ENCODE measurements at regions not wholly inside any gene's neighbourhood (a gene's known extent, or its start where the extent isn't known, plus 50 kb on each side); places are given as distances from the start of the nearest gene placed in this dataset.
"Not testable (repeated sequence)": the region's sequence is repeated elsewhere in the genome, so short reads cannot be mapped to it uniquely, and the experiment has no call there.

DNA sequence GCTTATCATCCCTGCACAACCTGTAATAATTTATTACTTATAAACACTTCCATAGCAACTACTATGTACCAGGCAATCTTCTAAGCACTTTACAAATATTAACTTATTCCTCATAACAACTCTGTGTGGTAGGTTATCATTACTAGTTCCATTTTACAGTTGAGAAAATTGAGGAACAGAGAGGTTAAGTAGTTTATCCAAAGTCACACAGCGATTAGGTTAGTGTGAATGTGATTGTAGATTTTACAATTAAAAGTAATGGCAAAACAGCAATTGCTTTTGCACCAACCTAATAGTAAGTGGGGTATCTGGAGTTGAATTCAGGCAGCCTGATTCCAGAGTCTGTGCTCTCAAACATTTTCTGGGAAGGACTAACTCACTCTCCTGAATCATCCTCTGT is 348.9 kb downstream of the NKX6-1 start:
- intact Hi-C loops (cut with DNase I) = no loop called here
- Histone ChIP-seq H3K27me3 (ENCODE audit: control insufficient read depth in 1 of 2, insufficient read depth in 2 of 2, low read length in 1 of 2) (no peaks in the 10 kb centered on the region), H3K9me3 (ENCODE audit: control insufficient read depth, low read length) (no peaks in the 10 kb centered on the region), H3K27ac (ENCODE audit: low read depth in 1 of 2, low read length in 2 of 2) (no peak overlapping the region), H3K4me3 (ENCODE audit: low read length in 2 of 2) (no peak overlapping the region), H3K4me1 (ENCODE audit: control insufficient read depth in 1 of 2, insufficient read depth in 2 of 2, low read length in 2 of 2) (no peaks in the 10 kb centered on the region), H3K36me3 (ENCODE audit: control insufficient read depth in 1 of 2, insufficient read depth in 2 of 2, low read length in 1 of 2) (no peaks in the 10 kb centered on the region)
- DNase-seq (no peak), ATAC-seq (ENCODE audit: low FRiP score) (no peak)
- WGBS, 2 donors = 95 to 98% methylated on average over 1 of the region's 1 CpG

GRCh38 chr4:84147831-84148230 is 351.3 kb downstream of the NKX6-1 start:
- Histone ChIP-seq H3K27ac (ENCODE audit: low read depth in 1 of 2, low read length in 2 of 2) (no peak overlapping the region), H3K4me1 (ENCODE audit: control insufficient read depth in 1 of 2, insufficient read depth in 2 of 2, low read length in 2 of 2) (no peaks in the 10 kb centered on the region), H3K27me3 (ENCODE audit: control insufficient read depth in 1 of 2, insufficient read depth in 2 of 2, low read length in 1 of 2) (no peaks in the 10 kb centered on the region), H3K4me3 (ENCODE audit: low read length in 2 of 2) (no peak overlapping the region), H3K36me3 (ENCODE audit: control insufficient read depth in 1 of 2, insufficient read depth in 2 of 2, low read length in 1 of 2) (no peaks in the 10 kb centered on the region), H3K9me3 (ENCODE audit: control insufficient read depth, low read length) (no peaks in the 10 kb centered on the region)
- ATAC-seq (ENCODE audit: low FRiP score) (no peak), DNase-seq (no peak)
- WGBS, 2 donors = 43 to 53% methylated on average over 3 of the region's 3 CpGs
- intact Hi-C loops (cut with DNase I) = no loop called here

- ATAC-seq (ENCODE audit: low FRiP score) = no peak
- Histone ChIP-seq H3K4me3 (ENCODE audit: low read length in 2 of 2) (no peak overlapping the region), H3K27me3 (ENCODE audit: control insufficient read depth in 1 of 2, insufficient read depth in 2 of 2, low read length in 1 of 2) (no peaks in the 10 kb centered on the region), H3K27ac (ENCODE audit: low read depth in 1 of 2, low read length in 2 of 2) (no peak overlapping the region), H3K9me3 (ENCODE audit: control insufficient read depth, low read length) (no peaks in the 10 kb centered on the region), H3K36me3 (ENCODE audit: control insufficient read depth in 1 of 2, insufficient read depth in 2 of 2, low read length in 1 of 2) (no peaks in the 10 kb centered on the region), H3K4me1 (ENCODE audit: control insufficient read depth in 1 of 2, insufficient read depth in 2 of 2, low read length in 2 of 2) (no peaks in the 10 kb centered on the region)
- 23 to 27% methylated on average over 3 of the region's 3 CpGs for WGBS, 2 donors
- intact Hi-C loops (cut with DNase I) = no loop called here
- DNase-seq = no peak
These were observed 352.7 kb downstream of the NKX6-1 start for GRCh38 chr4:84146300-84146959.

DNA sequence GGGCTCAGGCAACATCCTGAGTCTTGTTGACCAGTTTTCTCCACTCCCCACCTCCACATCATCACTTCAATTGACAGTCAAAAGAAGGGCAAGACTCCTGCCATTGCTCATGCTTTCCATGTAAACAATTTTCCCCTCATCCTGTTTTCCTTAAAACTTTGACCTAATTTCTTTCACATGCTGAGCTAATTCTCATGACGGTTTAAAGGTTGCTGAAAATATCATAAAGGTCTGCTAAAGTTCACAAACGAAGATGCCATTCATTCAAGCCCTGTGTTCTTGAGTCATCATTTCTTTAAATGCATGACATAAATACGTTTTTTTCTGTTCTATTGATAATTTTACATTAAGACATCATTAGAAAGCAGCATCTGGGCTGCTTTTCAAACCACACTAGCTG is 353.9 kb downstream of the NKX6-1 start:
- Histone ChIP-seq H3K4me3 (ENCODE audit: low read length in 2 of 2) (no peak overlapping the region), H3K27me3 (ENCODE audit: control insufficient read depth in 1 of 2, insufficient read depth in 2 of 2, low read length in 1 of 2) (no peaks in the 10 kb centered on the region), H3K4me1 (ENCODE audit: control insufficient read depth in 1 of 2, insufficient read depth in 2 of 2, low read length in 2 of 2) (no peaks in the 10 kb centered on the region), H3K27ac (ENCODE audit: low read depth in 1 of 2, low read length in 2 of 2) (no peak overlapping the region), H3K9me3 (ENCODE audit: control insufficient read depth, low read length) (no peaks in the 10 kb centered on the region), H3K36me3 (ENCODE audit: control insufficient read depth in 1 of 2, insufficient read depth in 2 of 2, low read length in 1 of 2) (no peaks in the 10 kb centered on the region)
- DNase-seq (no peak), ATAC-seq (ENCODE audit: low FRiP score) (no peak)
- intact Hi-C loops (cut with DNase I) = no loop called here
- 44 to 49% methylated on average over 3 of the region's 3 CpGs for WGBS, 2 donors

DNA sequence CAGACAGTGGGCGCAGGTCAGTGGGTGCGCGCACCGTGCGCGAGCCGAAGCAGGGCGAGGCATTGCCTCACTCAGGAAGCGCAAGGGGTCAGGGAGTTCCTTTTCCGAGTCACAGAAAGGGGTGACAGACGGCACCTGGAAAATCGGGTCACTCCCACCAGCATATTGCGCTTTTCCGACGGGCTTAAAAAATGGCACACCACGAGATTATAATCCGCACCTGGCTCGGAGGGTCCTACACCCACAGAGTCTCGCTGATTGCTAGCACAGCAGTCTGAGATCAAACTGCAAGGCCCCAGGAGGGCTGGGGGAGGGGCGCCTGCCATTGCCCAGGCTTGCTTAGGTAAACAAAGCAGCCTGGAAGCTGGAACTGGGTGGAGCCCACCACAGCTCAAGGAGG is 372.2 kb downstream of the NKX6-1 start:
- H3K27me3 ChIP-seq (ENCODE audit: control insufficient read depth in 1 of 2, insufficient read depth in 2 of 2, low read length in 1 of 2); H3K4me1 ChIP-seq (ENCODE audit: control insufficient read depth in 1 of 2, insufficient read depth in 2 of 2, low read length in 2 of 2); intact Hi-C loops (cut with DNase I); DNase-seq; ATAC-seq (ENCODE audit: low FRiP score); H3K4me3 ChIP-seq (ENCODE audit: low read length in 2 of 2); H3K27ac ChIP-seq (ENCODE audit: low read depth in 1 of 2, low read length in 2 of 2); H3K9me3 ChIP-seq (ENCODE audit: control insufficient read depth, low read length); H3K36me3 ChIP-seq (ENCODE audit: control insufficient read depth in 1 of 2, insufficient read depth in 2 of 2, low read length in 1 of 2): not testable (repeated sequence)
- WGBS, 2 donors = 43 to 56% methylated on average over 17 to 19 of the region's 20 CpGs

DNA sequence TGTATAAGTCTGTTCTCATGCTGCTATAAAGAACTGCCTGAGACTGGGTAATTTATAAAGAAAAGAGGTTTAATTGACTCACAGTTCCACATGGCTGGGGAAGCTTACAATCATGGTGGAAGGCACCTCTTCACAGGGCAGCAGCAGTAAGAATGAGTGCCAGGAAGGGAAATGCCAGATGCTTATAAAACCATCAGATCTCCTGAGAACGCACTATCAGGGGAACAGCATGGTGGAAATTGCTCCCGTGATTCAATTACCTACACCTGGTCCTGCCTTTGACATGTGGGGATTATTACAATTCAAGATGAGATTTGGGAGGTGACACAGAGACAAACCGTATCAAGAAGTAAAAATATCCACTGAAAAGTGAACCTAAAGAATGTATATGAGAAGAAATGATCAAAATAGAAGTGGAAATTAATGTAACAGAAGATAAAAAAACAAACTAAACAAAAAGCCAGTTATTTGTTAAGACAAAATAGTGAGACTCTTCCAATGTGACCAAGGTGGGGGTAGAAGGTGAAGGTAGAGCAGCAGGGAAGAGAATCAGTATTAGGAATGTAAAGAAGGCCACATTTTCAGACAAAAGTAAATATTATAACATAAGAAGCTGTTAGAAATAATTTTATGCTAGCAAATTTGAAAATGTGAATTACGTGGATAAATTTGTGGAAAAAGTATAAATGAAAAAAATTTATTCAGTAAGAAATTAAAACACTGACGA is 372.9 kb downstream of the NKX6-1 start:
- H3K27ac ChIP-seq (ENCODE audit: low read depth in 1 of 2, low read length in 2 of 2) = no peak overlapping the region

GRCh38 chr4:84110040-84110439 is 389.1 kb downstream of the NKX6-1 start:
- no peak for ATAC-seq (ENCODE audit: low FRiP score)
- Histone ChIP-seq H3K36me3 (ENCODE audit: control insufficient read depth in 1 of 2, insufficient read depth in 2 of 2, low read length in 1 of 2) (no peaks in the 10 kb centered on the region), H3K4me1 (ENCODE audit: control insufficient read depth in 1 of 2, insufficient read depth in 2 of 2, low read length in 2 of 2) (no peaks in the 10 kb centered on the region), H3K9me3 (ENCODE audit: control insufficient read depth, low read length) (no peaks in the 10 kb centered on the region), H3K4me3 (ENCODE audit: low read length in 2 of 2) (no peak overlapping the region), H3K27me3 (ENCODE audit: control insufficient read depth in 1 of 2, insufficient read depth in 2 of 2, low read length in 1 of 2) (no peaks in the 10 kb centered on the region), H3K27ac (ENCODE audit: low read depth in 1 of 2, low read length in 2 of 2) (no peak overlapping the region)
- intact Hi-C loops (cut with DNase I) = no loop called here
- DNase-seq = no peak
- WGBS, 2 donors = 14 to 26% methylated on average over 1 of the region's 1 CpG

More for the DNA sequence above, 372.9 kb downstream of the NKX6-1 start:
- Histone ChIP-seq H3K4me3 (ENCODE audit: low read length in 2 of 2) (no peak overlapping the region), H3K9me3 (ENCODE audit: control insufficient read depth, low read length) (no peaks in the 10 kb centered on the region), H3K27me3 (ENCODE audit: control insufficient read depth in 1 of 2, insufficient read depth in 2 of 2, low read length in 1 of 2) (no peaks in the 10 kb centered on the region), H3K36me3 (ENCODE audit: control insufficient read depth in 1 of 2, insufficient read depth in 2 of 2, low read length in 1 of 2) (no peaks in the 10 kb centered on the region), H3K4me1 (ENCODE audit: control insufficient read depth in 1 of 2, insufficient read depth in 2 of 2, low read length in 2 of 2) (no peaks in the 10 kb centered on the region)
- ATAC-seq (ENCODE audit: low FRiP score) (no peak), DNase-seq (no peak)
- 70 to 73% methylated on average over 5 of the region's 5 CpGs for WGBS, 2 donors
- intact Hi-C loops (cut with DNase I) = no loop called here

GRCh38 chr4:84101653-84102625 is 397.2 kb downstream of the NKX6-1 start:
- H3K9me3 ChIP-seq (ENCODE audit: control insufficient read depth, low read length); H3K4me1 ChIP-seq (ENCODE audit: control insufficient read depth in 1 of 2, insufficient read depth in 2 of 2, low read length in 2 of 2); H3K27ac ChIP-seq (ENCODE audit: low read depth in 1 of 2, low read length in 2 of 2); H3K36me3 ChIP-seq (ENCODE audit: control insufficient read depth in 1 of 2, insufficient read depth in 2 of 2, low read length in 1 of 2); intact Hi-C loops (cut with DNase I); DNase-seq; H3K4me3 ChIP-seq (ENCODE audit: low read length in 2 of 2); ATAC-seq (ENCODE audit: low FRiP score); H3K27me3 ChIP-seq (ENCODE audit: control insufficient read depth in 1 of 2, insufficient read depth in 2 of 2, low read length in 1 of 2): not testable (repeated sequence)
- 82 to 88% methylated on average over 9 of the region's 9 CpGs for WGBS, 2 donors

Measured in aorta (tissue), 5 donors.